GM12875 (cell line): ENCODE measurements at regions not wholly inside any gene's neighbourhood (a gene's known extent, or its start where the extent isn't known, plus 50 kb on each side); places are given as distances from the start of the nearest gene placed in this dataset.

Source experiments
- H3K4me3 ChIP-seq: one replicate; pipeline ENCODE4 v1.5.1; 2011; ENCODE audit warnings: low read depth, low read length, control low read depth
- CTCF ChIP-seq: IDR thresholded peaks from 2 replicates; pipeline ENCODE4 v1.5.1; 2011; ENCODE audit warnings: low read depth, mild to moderate bottlenecking, control low read depth, inconsistent platforms, low read length, moderate library complexity, borderline replicate concordance; ENCODE audit not compliant: insufficient read depth

GRCh38 chr14:62528296-62528695 is 517.0 kb downstream of the KCNH5 start:
- H3K4me3 ChIP-seq, result no peak overlapping the region
- no peak for TF ChIP-seq CTCF

- TF ChIP-seq CTCF, result no peak
- H3K4me3 ChIP-seq, result no peak overlapping the region
Observed at GRCh38 chr14:62532181-62532580, 513.1 kb downstream of the KCNH5 start.

DNA sequence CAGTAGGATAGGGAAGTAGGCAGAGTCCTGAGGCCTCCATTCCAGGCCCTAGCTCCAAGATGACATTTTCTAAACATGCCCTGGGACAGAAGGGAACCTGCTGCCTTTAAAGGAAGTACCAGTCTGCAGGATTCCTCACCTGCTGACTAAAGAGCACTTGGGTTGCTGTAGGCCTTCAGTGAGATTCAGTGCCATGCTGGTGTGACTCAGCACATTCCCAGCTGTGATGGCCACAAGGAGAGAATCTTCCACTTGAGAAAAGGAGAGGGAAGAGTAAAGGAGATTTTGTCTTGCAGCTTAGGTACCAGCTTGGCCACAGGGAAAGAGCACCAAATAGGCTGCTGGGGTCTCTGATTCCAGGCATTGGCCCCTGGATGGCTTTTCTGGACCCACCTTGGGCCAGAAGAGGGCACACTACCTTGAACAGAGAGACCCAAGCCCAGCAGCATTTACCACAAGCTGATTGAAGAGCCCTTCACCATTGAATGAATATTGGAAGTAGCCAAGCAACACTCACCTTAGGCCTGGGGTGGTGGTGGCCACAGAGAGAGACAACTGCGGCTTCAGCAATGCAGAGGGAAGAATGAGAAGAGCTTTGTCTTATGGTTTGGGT is 498.3 kb downstream of the KCNH5 start:
- H3K4me3 ChIP-seq, result no peak overlapping the region
- no peak for TF ChIP-seq CTCF

GRCh38 chr14:62557416-62557815 is 487.8 kb downstream of the KCNH5 start:
- H3K4me3 ChIP-seq, result no peak overlapping the region
- no peak for TF ChIP-seq CTCF

GRCh38 chr14:62558451-62558850 is 486.8 kb downstream of the KCNH5 start:
- no peak for TF ChIP-seq CTCF
- no peak overlapping the region for H3K4me3 ChIP-seq

DNA sequence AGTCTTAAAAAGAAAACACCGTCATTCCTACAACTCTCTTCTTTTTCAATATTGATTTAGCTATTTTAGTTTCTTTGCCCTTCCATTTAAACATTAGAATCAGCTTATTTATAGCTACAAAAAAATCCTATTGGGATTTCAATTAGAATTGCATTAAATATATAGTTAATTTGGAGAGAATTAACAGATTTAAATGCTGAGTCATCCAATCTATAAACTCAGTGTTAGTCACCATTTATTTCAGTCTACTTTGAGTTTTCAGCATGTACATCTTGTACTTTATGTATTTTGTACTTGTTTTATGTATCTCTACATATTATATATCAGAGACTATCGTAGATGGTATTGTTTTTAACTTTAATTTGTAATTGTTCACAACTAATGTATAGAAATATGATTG is 460.0 kb downstream of the KCNH5 start:
- TF ChIP-seq CTCF, result no peak
- no peak overlapping the region for H3K4me3 ChIP-seq

GRCh38 chr14:62592877-62593276 is 452.4 kb downstream of the KCNH5 start:
- no peak overlapping the region for H3K4me3 ChIP-seq
- TF ChIP-seq CTCF, result no peak
